ENCODE measurements at regions not wholly inside any gene's neighbourhood (a gene's known extent, or its start where the extent isn't known, plus 50 kb on each side); places are given as distances from the start of the nearest gene placed in this dataset.

- no peaks in the 10 kb centered on the region for H3K9me3 ChIP-seq (ENCODE audit: control insufficient read depth, insufficient read depth, low read length)
- TF ChIP-seq EZH2phosphoT487 (IDR thresholded peaks at IDR 0.05; ENCODE audit: borderline replicate concordance, low read length) (no peak), CTCF (IDR thresholded peaks at IDR 0.05; ENCODE audit: low read depth, low read length, poor library complexity, severe bottlenecking) (no peak)
- H3K4me1 ChIP-seq (ENCODE audit: control insufficient read depth, low read length) = no peaks in the 10 kb centered on the region
- H3K27me3 ChIP-seq (ENCODE audit: control insufficient read depth, low read length) = no peaks in the 10 kb centered on the region
- H3K4me3 ChIP-seq (ENCODE audit: low read length) = no peak overlapping the region
- H3F3A ChIP-seq (ENCODE audit: control insufficient read depth, insufficient read depth) = no peaks in the 10 kb centered on the region
- H4K20me1 ChIP-seq (ENCODE audit: control insufficient read depth, insufficient read depth, low read depth, low read length) = no peaks in the 10 kb centered on the region
- H3K9me2 ChIP-seq (replicated peaks; ENCODE audit: control insufficient read depth, low read length) = no peaks in the 10 kb centered on the region
- H3K36me3 ChIP-seq (ENCODE audit: control insufficient read depth, low read length) = no peaks in the 10 kb centered on the region
- no peaks in the 10 kb centered on the region for H3K79me2 ChIP-seq (ENCODE audit: control insufficient read depth, low read length)
- no peak overlapping the region for H3K4me2 ChIP-seq (ENCODE audit: low read length)
- no peak overlapping the region for H3K27ac ChIP-seq (ENCODE audit: low read depth, low read length)
Observed at GRCh38 chr9:73577848-73578247, 426.2 kb downstream of the ANXA1 start.

- H3K4me1 ChIP-seq (ENCODE audit: control insufficient read depth, low read length) = no peaks in the 10 kb centered on the region
- TF ChIP-seq EZH2phosphoT487 (IDR thresholded peaks at IDR 0.05; ENCODE audit: borderline replicate concordance, low read length) = no peak
- TF ChIP-seq CTCF (IDR thresholded peaks at IDR 0.05; ENCODE audit: low read depth, low read length, poor library complexity, severe bottlenecking) = no peak
- H3K9me3 ChIP-seq (ENCODE audit: control insufficient read depth, insufficient read depth, low read length) = no peaks in the 10 kb centered on the region
- H3K9me2 ChIP-seq (replicated peaks; ENCODE audit: control insufficient read depth, low read length) = no peaks in the 10 kb centered on the region
- no peaks in the 10 kb centered on the region for H3K27me3 ChIP-seq (ENCODE audit: control insufficient read depth, low read length)
- H3K79me2 ChIP-seq (ENCODE audit: control insufficient read depth, low read length) = no peaks in the 10 kb centered on the region
- no peak overlapping the region for H3K4me2 ChIP-seq (ENCODE audit: low read length)
- H4K20me1 ChIP-seq (ENCODE audit: control insufficient read depth, insufficient read depth, low read depth, low read length) = no peaks in the 10 kb centered on the region
- H3K36me3 ChIP-seq (ENCODE audit: control insufficient read depth, low read length) = no peaks in the 10 kb centered on the region
- H3K4me3 ChIP-seq (ENCODE audit: low read length) = no peak overlapping the region
- no peak overlapping the region for H3K27ac ChIP-seq (ENCODE audit: low read depth, low read length)
- H3F3A ChIP-seq (ENCODE audit: control insufficient read depth, insufficient read depth) = no peaks in the 10 kb centered on the region
Observed at GRCh38 chr9:73579823-73580222, 428.2 kb downstream of the ANXA1 start.

- H4K20me1 ChIP-seq (ENCODE audit: control insufficient read depth, insufficient read depth, low read depth, low read length) = no peaks in the 10 kb centered on the region
- no peak for TF ChIP-seq CTCF (IDR thresholded peaks at IDR 0.05; ENCODE audit: low read depth, low read length, poor library complexity, severe bottlenecking)
- no peak for TF ChIP-seq EZH2phosphoT487 (IDR thresholded peaks at IDR 0.05; ENCODE audit: borderline replicate concordance, low read length)
- H3K4me3 ChIP-seq (ENCODE audit: low read length) = no peak overlapping the region
- H3K27ac ChIP-seq (ENCODE audit: low read depth, low read length) = no peak overlapping the region
- H3K27me3 ChIP-seq (ENCODE audit: control insufficient read depth, low read length) = no peaks in the 10 kb centered on the region
- no peaks in the 10 kb centered on the region for H3K4me1 ChIP-seq (ENCODE audit: control insufficient read depth, low read length)
- no peaks in the 10 kb centered on the region for H3K36me3 ChIP-seq (ENCODE audit: control insufficient read depth, low read length)
- H3K4me2 ChIP-seq (ENCODE audit: low read length) = no peak overlapping the region
- H3K9me3 ChIP-seq (ENCODE audit: control insufficient read depth, insufficient read depth, low read length) = no peaks in the 10 kb centered on the region
- H3F3A ChIP-seq (ENCODE audit: control insufficient read depth, insufficient read depth) = no peaks in the 10 kb centered on the region
- no peaks in the 10 kb centered on the region for H3K9me2 ChIP-seq (replicated peaks; ENCODE audit: control insufficient read depth, low read length)
- no peaks in the 10 kb centered on the region for H3K79me2 ChIP-seq (ENCODE audit: control insufficient read depth, low read length)
Observed at GRCh38 chr9:73583576-73583975, 431.9 kb downstream of the ANXA1 start.

All from DOHH2 (cell line).